Astrocyte (in vitro differentiated cells and primary cell): ENCODE measurements at regions not wholly inside any gene's neighbourhood (a gene's known extent, or its start where the extent isn't known, plus 50 kb on each side); places are given as distances from the start of the nearest gene placed in this dataset.

Source experiments
- DNase-seq: peaks from one replicate; pipeline ENCODE4 v3.0.0-alpha.2; 2010; ENCODE audit warnings: low read depth
- FAIRE-seq: peaks from 2 replicates; lab custom pipeline; 2011; peaks lifted over from hg19 to GRCh38; lab: Jason Lieb, UNC
- H2AFZ ChIP-seq: 2 replicates; pipeline ENCODE4 v1.6.0; 2012; ENCODE audit warnings: low read depth, low read length, inconsistent platforms
- H3K27ac ChIP-seq: 2 replicates; pipeline ENCODE4 v1.5.1; 2011; ENCODE audit warnings: low read depth, low read length, inconsistent platforms
- H3K27me3 ChIP-seq: 2 replicates; pipeline ENCODE4 v1.6.0; 2011; ENCODE audit warnings: low read length, inconsistent platforms; ENCODE audit not compliant: insufficient read depth
- H3K36me3 ChIP-seq: 2 replicates; pipeline ENCODE4 v1.5.1; 2011; ENCODE audit warnings: low read length, inconsistent platforms; ENCODE audit not compliant: insufficient read depth
- H3K4me1 ChIP-seq: 2 replicates; pipeline ENCODE4 v1.5.1; 2011; ENCODE audit warnings: low read length, inconsistent platforms; ENCODE audit not compliant: insufficient read depth
- H3K4me2 ChIP-seq: 2 replicates; pipeline ENCODE4 v1.6.0; 2012; ENCODE audit warnings: low read length, inconsistent platforms
- H3K4me3 ChIP-seq: 2 replicates; pipeline ENCODE4 v1.5.1; 2011; ENCODE audit warnings: low read depth, mild to moderate bottlenecking, low read length, inconsistent platforms; ENCODE audit not compliant: insufficient read depth
- H3K79me2 ChIP-seq: 2 replicates; pipeline ENCODE4 v1.6.0; 2012; ENCODE audit warnings: mild to moderate bottlenecking, low read length, inconsistent platforms; ENCODE audit not compliant: insufficient read depth
- H3K9ac ChIP-seq: 2 replicates; pipeline ENCODE4 v1.6.0; 2012; ENCODE audit warnings: mild to moderate bottlenecking, low read length, inconsistent platforms
- H3K9me3 ChIP-seq: 2 replicates; pipeline ENCODE4 v1.5.1; 2012; ENCODE audit warnings: low read depth, mild to moderate bottlenecking, low read length, inconsistent platforms; ENCODE audit not compliant: insufficient read depth
- H4K20me1 ChIP-seq: 2 replicates; pipeline ENCODE4 v1.6.0; 2012; ENCODE audit warnings: low read length, inconsistent platforms; ENCODE audit not compliant: insufficient read depth
- H3K27ac Mint-ChIP-seq: one replicate; pipeline ENCODE4 v1.8.0; 2021; ENCODE audit warnings: mild to moderate bottlenecking, mixed read lengths; ENCODE audit not compliant: unreplicated experiment
- H3K27me3 Mint-ChIP-seq: one replicate; pipeline ENCODE4 v1.8.0; 2021; ENCODE audit warnings: low read depth, mixed read lengths; ENCODE audit not compliant: unreplicated experiment
- H3K36me3 Mint-ChIP-seq: one replicate; pipeline ENCODE4 v1.8.0; 2021; ENCODE audit warnings: low read depth, mixed read lengths; ENCODE audit not compliant: unreplicated experiment
- H3K4me1 Mint-ChIP-seq: one replicate; pipeline ENCODE4 v1.8.0; 2021; ENCODE audit warnings: low read depth, mixed read lengths; ENCODE audit not compliant: unreplicated experiment
- H3K4me3 Mint-ChIP-seq: one replicate; pipeline ENCODE4 v1.8.0; 2021; ENCODE audit warnings: mild to moderate bottlenecking, moderate library complexity, mixed read lengths; ENCODE audit not compliant: unreplicated experiment
- H3K9me3 Mint-ChIP-seq: one replicate; pipeline ENCODE4 v1.8.0; 2021; ENCODE audit warnings: mild to moderate bottlenecking, mixed read lengths; ENCODE audit not compliant: unreplicated experiment
- EZH2 ChIP-seq: IDR thresholded peaks from 2 replicates; pipeline ENCODE4 v1.6.1; 2012; ENCODE audit warnings: mild to moderate bottlenecking, low read length, inconsistent platforms; ENCODE audit not compliant: insufficient read depth
- TF ChIP-seq, protein P1 (sequence below): IDR thresholded peaks from 2 replicates; pipeline ENCODE4 v1.5.1; 2011; ENCODE audit warnings: low read depth, mild to moderate bottlenecking, inconsistent platforms, low read length, moderate library complexity; ENCODE audit not compliant: insufficient read depth

DNA sequence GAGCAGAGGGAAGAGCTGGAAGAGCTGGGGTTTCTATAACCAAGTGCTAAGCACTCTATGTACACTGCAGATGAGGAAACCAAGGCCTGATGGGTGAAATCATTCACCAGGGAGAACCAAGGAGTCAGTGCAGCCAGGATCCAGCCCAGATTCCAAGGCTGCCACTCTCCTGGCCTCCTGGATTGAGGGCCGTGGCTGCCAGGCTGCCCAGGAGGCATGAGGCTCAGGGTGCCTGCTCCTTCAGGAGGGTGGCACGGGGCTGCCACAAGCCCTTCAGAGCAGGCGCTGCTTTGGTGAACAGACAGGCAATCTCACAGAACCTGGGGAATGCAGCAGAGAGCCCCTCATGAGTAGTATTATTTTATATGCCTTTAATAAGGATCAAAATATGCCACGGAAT is 293.7 kb upstream of the HDAC4 start:
- no peak overlapping the region for H3K27ac Mint-ChIP-seq
- H3K36me3 ChIP-seq, result no peaks in the 10 kb centered on the region
- H3K4me2 ChIP-seq, result no peak overlapping the region
- H3K9me3 Mint-ChIP-seq, result no peaks in the 10 kb centered on the region
- FAIRE-seq, result no peak
- no peak for DNase-seq
- TF ChIP-seq, protein P1, sequence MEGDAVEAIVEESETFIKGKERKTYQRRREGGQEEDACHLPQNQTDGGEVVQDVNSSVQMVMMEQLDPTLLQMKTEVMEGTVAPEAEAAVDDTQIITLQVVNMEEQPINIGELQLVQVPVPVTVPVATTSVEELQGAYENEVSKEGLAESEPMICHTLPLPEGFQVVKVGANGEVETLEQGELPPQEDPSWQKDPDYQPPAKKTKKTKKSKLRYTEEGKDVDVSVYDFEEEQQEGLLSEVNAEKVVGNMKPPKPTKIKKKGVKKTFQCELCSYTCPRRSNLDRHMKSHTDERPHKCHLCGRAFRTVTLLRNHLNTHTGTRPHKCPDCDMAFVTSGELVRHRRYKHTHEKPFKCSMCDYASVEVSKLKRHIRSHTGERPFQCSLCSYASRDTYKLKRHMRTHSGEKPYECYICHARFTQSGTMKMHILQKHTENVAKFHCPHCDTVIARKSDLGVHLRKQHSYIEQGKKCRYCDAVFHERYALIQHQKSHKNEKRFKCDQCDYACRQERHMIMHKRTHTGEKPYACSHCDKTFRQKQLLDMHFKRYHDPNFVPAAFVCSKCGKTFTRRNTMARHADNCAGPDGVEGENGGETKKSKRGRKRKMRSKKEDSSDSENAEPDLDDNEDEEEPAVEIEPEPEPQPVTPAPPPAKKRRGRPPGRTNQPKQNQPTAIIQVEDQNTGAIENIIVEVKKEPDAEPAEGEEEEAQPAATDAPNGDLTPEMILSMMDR, result no peak
- TF ChIP-seq EZH2, result no peak
- H3K4me3 ChIP-seq, result no peak overlapping the region
- H3K4me1 ChIP-seq, result no peaks in the 10 kb centered on the region
- no peak overlapping the region for H3K27ac ChIP-seq
- H3K4me1 Mint-ChIP-seq, result no peaks in the 10 kb centered on the region
- H3K27me3 Mint-ChIP-seq, result peaks cover 27% of the 10 kb centered on the region
- H3K27me3 ChIP-seq, result no peaks in the 10 kb centered on the region
- H3K9ac ChIP-seq, result no peak overlapping the region
- no peaks in the 10 kb centered on the region for H3K36me3 Mint-ChIP-seq
- no peaks in the 10 kb centered on the region for H4K20me1 ChIP-seq
- H3K79me2 ChIP-seq, result no peaks in the 10 kb centered on the region
- H2AFZ ChIP-seq, result no peak overlapping the region
- no peaks in the 10 kb centered on the region for H3K9me3 ChIP-seq
- H3K4me3 Mint-ChIP-seq, result no peak overlapping the region

DNA sequence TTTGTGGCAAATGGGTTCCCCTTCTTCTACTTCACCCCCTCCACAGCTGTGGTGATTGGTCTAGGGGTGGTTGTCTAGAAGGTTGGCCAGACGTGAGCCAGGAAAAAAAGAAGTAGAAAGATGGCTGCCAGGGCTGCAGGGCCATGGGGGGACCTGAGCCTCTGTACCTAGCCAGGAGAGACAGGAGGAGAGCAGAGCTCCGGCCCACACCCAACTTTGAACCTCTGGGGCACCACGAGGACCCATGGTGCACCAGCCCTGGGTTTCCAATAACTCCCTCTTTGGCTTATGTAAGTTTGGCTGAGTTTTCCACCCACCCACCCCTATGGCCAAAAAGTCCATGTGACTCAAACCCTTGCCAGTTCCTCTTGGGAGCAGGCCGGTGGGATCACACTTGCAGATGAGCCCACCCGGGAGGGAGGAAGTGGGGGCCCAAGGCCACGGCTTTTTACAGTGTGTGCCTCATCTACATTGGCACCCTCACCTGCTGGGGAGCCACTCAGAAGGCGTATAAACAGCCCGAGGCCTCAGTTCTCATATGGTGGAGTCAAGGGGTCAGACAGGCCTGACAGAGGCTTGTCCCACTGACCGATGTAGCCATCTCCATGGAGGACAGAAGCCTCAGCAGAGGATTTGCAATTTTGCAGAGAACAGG is 293.1 kb upstream of the HDAC4 start:
- Histone ChIP-seq H3K4me3 (no peak overlapping the region), H3K36me3 (no peaks in the 10 kb centered on the region), H3K27ac (no peak overlapping the region), H3K4me1 (no peaks in the 10 kb centered on the region), H3K27me3 (no peaks in the 10 kb centered on the region), H3K9ac (no peak overlapping the region), H3K9me3 (no peaks in the 10 kb centered on the region), H2AFZ (no peak overlapping the region), H3K4me2 (no peak overlapping the region), H3K79me2 (no peaks in the 10 kb centered on the region), H4K20me1 (no peaks in the 10 kb centered on the region)
- TF ChIP-seq EZH2, result no peak
- TF ChIP-seq, protein P1, result no peak
- Mint-ChIP-seq H3K27ac (no peak overlapping the region), H3K4me3 (no peak overlapping the region), H3K27me3 (peaks cover 27% of the 10 kb centered on the region), H3K9me3 (no peaks in the 10 kb centered on the region), H3K4me1 (no peaks in the 10 kb centered on the region), H3K36me3 (no peaks in the 10 kb centered on the region)
- DNase-seq (no peak), FAIRE-seq (no peak)

DNA sequence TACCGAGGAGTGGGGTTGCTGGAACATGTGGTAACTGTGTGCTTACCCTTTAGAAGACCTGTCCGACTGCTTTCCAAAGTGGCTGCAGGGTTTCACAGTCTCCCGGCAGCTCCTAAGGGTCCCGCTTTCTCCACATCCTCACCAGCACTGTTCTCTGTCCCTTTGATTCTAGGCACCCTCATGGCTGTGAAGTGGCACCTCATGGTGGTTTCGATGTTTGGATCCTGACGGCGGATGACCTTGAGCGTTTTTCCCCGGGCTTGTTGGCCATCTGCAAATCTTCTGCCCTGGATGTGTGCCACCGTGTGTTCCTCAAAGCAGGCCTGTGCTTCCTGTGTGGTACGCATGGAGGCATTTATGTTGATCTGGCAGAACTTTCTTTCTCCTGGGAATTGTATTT is 292.5 kb upstream of the HDAC4 start:
- no peaks in the 10 kb centered on the region for H3K79me2 ChIP-seq
- FAIRE-seq, result no peak

More for the DNA sequence above, 292.5 kb upstream of the HDAC4 start:
- Histone ChIP-seq H3K9ac (no peak overlapping the region), H3K36me3 (no peaks in the 10 kb centered on the region), H3K27ac (no peak overlapping the region), H3K27me3 (no peaks in the 10 kb centered on the region), H3K4me2 (no peak overlapping the region), H3K4me1 (no peaks in the 10 kb centered on the region), H4K20me1 (no peaks in the 10 kb centered on the region), H3K4me3 (no peak overlapping the region), H3K9me3 (no peaks in the 10 kb centered on the region), H2AFZ (no peak overlapping the region)
- Mint-ChIP-seq H3K27me3 (peaks cover 31% of the 10 kb centered on the region), H3K4me1 (no peaks in the 10 kb centered on the region), H3K36me3 (no peaks in the 10 kb centered on the region), H3K27ac (no peak overlapping the region), H3K4me3 (no peak overlapping the region), H3K9me3 (no peaks in the 10 kb centered on the region)
- TF ChIP-seq, protein P1, result no peak
- TF ChIP-seq EZH2, result no peak
- no peak for DNase-seq
